ENCODE measurements at regions not wholly inside any gene's neighbourhood (a gene's known extent, or its start where the extent isn't known, plus 50 kb on each side); places are given as distances from the start of the nearest gene placed in this dataset.

- TF ChIP-seq EZH2 (IDR thresholded peaks at IDR 0.05; ENCODE audit: low read length) (no peak), CTCF (optimal IDR thresholded peaks at IDR 0.05 in 1 of 3, IDR thresholded peaks at IDR 0.05 in 1 of 3, conservative IDR thresholded peaks at IDR 0.05 in 1 of 3; ENCODE audit: extremely low read depth in 1 of 3, insufficient read depth in 2 of 3, low read length in 3 of 3) (no peak)
- dilution Hi-C loops (cut with MboI; ENCODE audit: extremely low pct_ligation_motif_present, low sequenced_read_pairs): no loop called here
- H3K9me3 ChIP-seq (ENCODE audit: control insufficient read depth, low read depth, low read length): no peaks in the 10 kb centered on the region
- no peaks in the 10 kb centered on the region for H3K4me1 ChIP-seq (ENCODE audit: control insufficient read depth, extremely low read depth, insufficient read depth, low read length)
- H3K27ac ChIP-seq (ENCODE audit: control insufficient read depth, insufficient read depth, low read length): no peak overlapping the region
- no peak overlapping the region for H3K4me2 ChIP-seq (ENCODE audit: control insufficient read depth, extremely low read depth, insufficient read depth, low read depth, low read length)
- no peaks in the 10 kb centered on the region for H3K9me1 ChIP-seq (ENCODE audit: control insufficient read depth, extremely low read depth, insufficient read depth, low read length)
- FAIRE-seq (no peak), DNase-seq (ENCODE audit: low read depth, low spot score) (no peak)
- H3K79me2 ChIP-seq (ENCODE audit: control insufficient read depth, insufficient read depth, low read length): no peaks in the 10 kb centered on the region
- H3K27me3 ChIP-seq (ENCODE audit: control insufficient read depth, extremely low read depth, insufficient read depth, low read length): no peaks in the 10 kb centered on the region
- no peaks in the 10 kb centered on the region for H4K20me1 ChIP-seq (ENCODE audit: control insufficient read depth, extremely low read depth, insufficient read depth, low read length)
- H2AFZ ChIP-seq (ENCODE audit: control insufficient read depth, low read length): no peak overlapping the region
- H3K9ac ChIP-seq (ENCODE audit: control insufficient read depth, extremely low read depth, insufficient read depth, low read length): no peak overlapping the region
- no peak overlapping the region for H3K4me3 ChIP-seq (ENCODE audit: control insufficient read depth in 2 of 3, extremely low read depth in 1 of 3, insufficient read depth in 2 of 3, low read depth in 1 of 3, low read length in 3 of 3)
- H3K36me3 ChIP-seq (ENCODE audit: control insufficient read depth in 2 of 2, extremely low read depth in 1 of 2, insufficient read depth in 2 of 2, low read length in 2 of 2): no peaks in the 10 kb centered on the region
These were observed 641.5 kb downstream of the FGF9 start for GRCh38 chr13:22312405-22312803.

GRCh38 chr13:22316494-22317025, 645.7 kb downstream of the FGF9 start:
- no peak overlapping the region for H3K27ac ChIP-seq (ENCODE audit: control insufficient read depth, insufficient read depth, low read length)
- TF ChIP-seq CTCF (optimal IDR thresholded peaks at IDR 0.05 in 1 of 3, IDR thresholded peaks at IDR 0.05 in 1 of 3, conservative IDR thresholded peaks at IDR 0.05 in 1 of 3; ENCODE audit: extremely low read depth in 1 of 3, insufficient read depth in 2 of 3, low read length in 3 of 3) (no peak), EZH2 (IDR thresholded peaks at IDR 0.05; ENCODE audit: low read length) (no peak)
- no peak overlapping the region for H2AFZ ChIP-seq (ENCODE audit: control insufficient read depth, low read length)
- H3K4me2 ChIP-seq (ENCODE audit: control insufficient read depth, extremely low read depth, insufficient read depth, low read depth, low read length): no peak overlapping the region
- H3K79me2 ChIP-seq (ENCODE audit: control insufficient read depth, insufficient read depth, low read length): no peaks in the 10 kb centered on the region
- no peaks in the 10 kb centered on the region for H3K9me3 ChIP-seq (ENCODE audit: control insufficient read depth, low read depth, low read length)
- no peaks in the 10 kb centered on the region for H3K27me3 ChIP-seq (ENCODE audit: control insufficient read depth, extremely low read depth, insufficient read depth, low read length)
- FAIRE-seq: no peak
- no peaks in the 10 kb centered on the region for H4K20me1 ChIP-seq (ENCODE audit: control insufficient read depth, extremely low read depth, insufficient read depth, low read length)
- H3K4me3 ChIP-seq (ENCODE audit: control insufficient read depth in 2 of 3, extremely low read depth in 1 of 3, insufficient read depth in 2 of 3, low read depth in 1 of 3, low read length in 3 of 3): no peak overlapping the region
- no peaks in the 10 kb centered on the region for H3K9me1 ChIP-seq (ENCODE audit: control insufficient read depth, extremely low read depth, insufficient read depth, low read length)
- H3K36me3 ChIP-seq (ENCODE audit: control insufficient read depth in 2 of 2, extremely low read depth in 1 of 2, insufficient read depth in 2 of 2, low read length in 2 of 2): no peaks in the 10 kb centered on the region
- no peak overlapping the region for H3K9ac ChIP-seq (ENCODE audit: control insufficient read depth, extremely low read depth, insufficient read depth, low read length)
- dilution Hi-C loops (cut with MboI; ENCODE audit: extremely low pct_ligation_motif_present, low sequenced_read_pairs): no loop called here
- no peaks in the 10 kb centered on the region for H3K4me1 ChIP-seq (ENCODE audit: control insufficient read depth, extremely low read depth, insufficient read depth, low read length)
- no peak for DNase-seq (ENCODE audit: low read depth, low spot score)

Measured in keratinocyte (primary cell).